Spleen (tissue), 11 donors: ENCODE measurements at regions not wholly inside any gene's neighbourhood (a gene's known extent, or its start where the extent isn't known, plus 50 kb on each side); places are given as distances from the start of the nearest gene placed in this dataset.

Experiments used
- DNase-seq: peaks from one replicate; pipeline ENCODE4 v3.0.0-alpha.2; 2020
- H3K27ac ChIP-seq, 8 donors: fragments of 200-600 bp; sonication (generic) in 7 of 8; 1 replicate in 4 of 8; 2 replicates in 4 of 8; pipeline versions ENCODE4 v1.5.0 to v1.8.0; 2016 to 2021; ENCODE audit warnings: inconsistent platforms in 4 of 8, mild to moderate bottlenecking in 4 of 8, moderate library complexity in 1 of 8
- H3K27me3 ChIP-seq, 7 donors: fragments of 200-600 bp; sonication (generic) in 6 of 7; replicated peaks in 1 of 7; 1 replicate in 4 of 7; 2 replicates in 3 of 7; pipeline versions ENCODE4 v1.5.0 to v1.8.0; 2016 to 2021; ENCODE audit warnings: inconsistent platforms in 3 of 7, mild to moderate bottlenecking in 1 of 7
- H3K36me3 ChIP-seq, 6 donors: fragments of 200-600 bp; sonication (generic) in 5 of 6; 1 replicate in 4 of 6; 2 replicates in 2 of 6; pipeline versions ENCODE4 v1.5.0 to v1.8.0; 2016 to 2021; ENCODE audit warnings: inconsistent platforms in 2 of 6
- H3K4me1 ChIP-seq, 6 donors: fragments of 200-600 bp; sonication (generic) in 5 of 6; 1 replicate in 3 of 6; 2 replicates in 3 of 6; pipeline versions ENCODE4 v1.5.0 to v1.8.0; 2016 to 2021; ENCODE audit warnings: inconsistent platforms in 3 of 6
- H3K4me3 ChIP-seq, 8 donors: fragments of 200-600 bp; sonication (generic) in 7 of 8; 1 replicate in 4 of 8; 2 replicates in 4 of 8; pipeline versions ENCODE4 v1.5.0 to v1.8.0; 2016 to 2021; ENCODE audit warnings: inconsistent platforms in 4 of 8, mild to moderate bottlenecking in 4 of 8, moderate library complexity in 2 of 8
- H3K9me3 ChIP-seq, 8 donors: fragments of 200-600 bp; sonication (generic) in 7 of 8; 1 replicate in 4 of 8; 2 replicates in 4 of 8; pipeline versions ENCODE4 v1.5.0 to v1.8.0; 2016 to 2021; ENCODE audit warnings: inconsistent platforms in 4 of 8
- CTCF ChIP-seq, 11 experiments: fragments of 200-600 bp in 7 of 11; fragments of 450-650 bp in 4 of 11; sonication (generic) in 4 of 11; IDR thresholded peaks in 8 of 11; conservative IDR thresholded peaks in 3 of 11; 1 replicate in 7 of 11; 2 replicates in 4 of 11; pipeline versions ENCODE4 v1.4.0 to v1.8.0; 2016 to 2021; ENCODE audit warnings: antibody characterized with exemption in 11 of 11, inconsistent platforms in 4 of 11, mild to moderate bottlenecking in 1 of 11
- POLR2A ChIP-seq, 3 donors: fragments of 450-650 bp; IDR thresholded peaks; one replicate each; pipeline ENCODE4 v1.5.1; 2017; ENCODE audit warnings: antibody characterized with exemption in 3 of 3, mild to moderate bottlenecking in 1 of 3
- POLR2AphosphoS5 ChIP-seq, 3 donors: sonication (generic); formaldehyde crosslinking; IDR thresholded peaks; one replicate each; pipeline ENCODE4 v1.5.1; 2017; ENCODE audit warnings: antibody characterized with exemption in 3 of 3
- WGBS, 5 donors: extraction: QIAGEN DNeasy Blood & Tissue Kit in 3 of 5; methylation state at CpG; one replicate each; pipeline versions ENCODE4 v1.1.5 to v1.1.7; 2013 to 2018; 5-methylcytosine and 5-hydroxymethylcytosine counted together
- intact Hi-C: fragments of 100-400 bp; cut with DNase I; formaldehyde crosslinking; loops from one replicate; pipeline ENCODE4 v1.15.0; 2023; ENCODE audit warnings: low total_unique reads
- donor health status: healthy with polysubstance abuse.
- donor health status: DM: no; HTN: no; CAD: no; lungs with moderate emphysema.
- donor health status: DM: no; HTN: no; CAD: no.
- donor health status: Bipolar disorder and iron deficiency.
- donor health status: healthy.
- donor health status: DM: no; HTN: no; CAD: no.
- donor health status: DM: yes; HTN: yes; CAD: no.

GRCh38 chr22:44610071-44610470 lies 91.9 kb upstream of the PRR5 start:
- H3K27ac ChIP-seq, result no peak overlapping the region
- WGBS, 5 donors, result 85 to 92% (median 90%) methylated on average over 8 of the region's 8 CpGs
- no peak overlapping the region for H3K4me3 ChIP-seq
- H3K4me1 ChIP-seq, result peaks cover 0 to 11% (median 0%) of the 10 kb centered on the region in 6 donors
- DNase-seq, result no peak
- no peak for TF ChIP-seq POLR2AphosphoS5 (IDR thresholded peaks at IDR 0.05)
- no peak for TF ChIP-seq POLR2A (IDR thresholded peaks at IDR 0.05)
- no peak for TF ChIP-seq CTCF (IDR thresholded peaks at IDR 0.05 in 8 of 11, conservative IDR thresholded peaks at IDR 0.05 in 3 of 11)
- peaks cover 6 to 54% (median 51%) of the 10 kb centered on the region in 8 donors for H3K9me3 ChIP-seq
- no peaks in the 10 kb centered on the region for H3K36me3 ChIP-seq
- H3K27me3 ChIP-seq, result peaks cover 0 to 33% (median 11%) of the 10 kb centered on the region in 7 donors
- intact Hi-C loops, result no loop called here

GRCh38 chr22:44609400-44609988 lies 92.5 kb upstream of the PRR5 start:
- Histone ChIP-seq H3K27me3 (peaks cover 0 to 36% (median 12%) of the 10 kb centered on the region in 7 donors), H3K4me1 (peaks cover 0 to 11% (median 0%) of the 10 kb centered on the region in 6 donors), H3K9me3 (peaks cover 6 to 48% (median 45%) of the 10 kb centered on the region in 8 donors), H3K27ac (no peak overlapping the region), H3K4me3 (no peak overlapping the region), H3K36me3 (no peaks in the 10 kb centered on the region)
- TF ChIP-seq CTCF (IDR thresholded peaks at IDR 0.05 in 8 of 11, conservative IDR thresholded peaks at IDR 0.05 in 3 of 11) (no peak), POLR2AphosphoS5 (IDR thresholded peaks at IDR 0.05) (no peak), POLR2A (IDR thresholded peaks at IDR 0.05) (no peak)
- DNase-seq, result no peak
- 75 to 88% (median 83%) methylated on average over 8 to 12 of the region's 12 CpGs for WGBS, 5 donors
- intact Hi-C loops, result no loop called here

- 68 to 81% (median 74%) methylated on average over 12 to 13 of the region's 13 CpGs for WGBS, 5 donors
- H3K27me3 ChIP-seq, result peaks cover 0 to 43% (median 12%) of the 10 kb centered on the region in 7 donors
- no peak overlapping the region for H3K27ac ChIP-seq
- H3K9me3 ChIP-seq, result peaks cover 6 to 42% (median 38%) of the 10 kb centered on the region in 8 donors
- H3K36me3 ChIP-seq, result no peaks in the 10 kb centered on the region
- peaks cover 0 to 11% (median 3%) of the 10 kb centered on the region in 6 donors for H3K4me1 ChIP-seq
- TF ChIP-seq POLR2AphosphoS5 (IDR thresholded peaks at IDR 0.05) (no peak), CTCF (IDR thresholded peaks at IDR 0.05 in 8 of 11, conservative IDR thresholded peaks at IDR 0.05 in 3 of 11) (no peak), POLR2A (IDR thresholded peaks at IDR 0.05) (no peak)
- DNase-seq, result no peak
- no peak overlapping the region for H3K4me3 ChIP-seq
- intact Hi-C loops, result no loop called here
Observed at GRCh38 chr22:44608597-44609399, 93.2 kb upstream of the PRR5 start.

- intact Hi-C loops, result no loop called here
- TF ChIP-seq POLR2AphosphoS5 (IDR thresholded peaks at IDR 0.05) (no peak), CTCF (IDR thresholded peaks at IDR 0.05 in 8 of 11, conservative IDR thresholded peaks at IDR 0.05 in 3 of 11) (no peak), POLR2A (IDR thresholded peaks at IDR 0.05) (no peak)
- Histone ChIP-seq H3K27me3 (peaks cover 0 to 55% (median 12%) of the 10 kb centered on the region in 7 donors), H3K9me3 (peaks cover 0 to 15% (median 12%) of the 10 kb centered on the region in 8 donors), H3K4me3 (no peak overlapping the region), H3K4me1 (peaks cover 0 to 11% (median 3%) of the 10 kb centered on the region in 6 donors), H3K36me3 (no peaks in the 10 kb centered on the region), H3K27ac (no peak overlapping the region)
- WGBS, 5 donors, result 60 to 82% (median 63%) methylated on average over 7 to 12 of the region's 12 CpGs
- no peak for DNase-seq
Observed at GRCh38 chr22:44606126-44606525, 95.9 kb upstream of the PRR5 start.
